AG10803 (cell line): ENCODE measurements at regions not wholly inside any gene's neighbourhood (a gene's known extent, or its start where the extent isn't known, plus 50 kb on each side); places are given as distances from the start of the nearest gene placed in this dataset.

Experiments
- DNase-seq: peaks from one replicate; pipeline ENCODE4 v3.0.0; 2010; ENCODE audit warnings: low read depth
- H3K4me3 ChIP-seq: 2 replicates; pipeline ENCODE4 v1.5.1; 2011; ENCODE audit warnings: mild to moderate bottlenecking, low read length, control low read depth
- CTCF ChIP-seq: conservative IDR thresholded peaks from 2 replicates; pipeline ENCODE4 v1.5.1; 2011; ENCODE audit warnings: mild to moderate bottlenecking, low read length, control low read depth, inconsistent platforms

- no peak overlapping the region for H3K4me3 ChIP-seq
- DNase-seq = no peak
- no peak for TF ChIP-seq CTCF
Measured at GRCh38 chr5:54885636-54886035, 99.8 kb downstream of the ESM1 start.

- no peak for DNase-seq
- peak overlapping the region; percentile 29 for H3K4me3 ChIP-seq
- no peak for TF ChIP-seq CTCF
Measured at GRCh38 chr5:54884195-54884536, 101.2 kb downstream of the ESM1 start.

DNA sequence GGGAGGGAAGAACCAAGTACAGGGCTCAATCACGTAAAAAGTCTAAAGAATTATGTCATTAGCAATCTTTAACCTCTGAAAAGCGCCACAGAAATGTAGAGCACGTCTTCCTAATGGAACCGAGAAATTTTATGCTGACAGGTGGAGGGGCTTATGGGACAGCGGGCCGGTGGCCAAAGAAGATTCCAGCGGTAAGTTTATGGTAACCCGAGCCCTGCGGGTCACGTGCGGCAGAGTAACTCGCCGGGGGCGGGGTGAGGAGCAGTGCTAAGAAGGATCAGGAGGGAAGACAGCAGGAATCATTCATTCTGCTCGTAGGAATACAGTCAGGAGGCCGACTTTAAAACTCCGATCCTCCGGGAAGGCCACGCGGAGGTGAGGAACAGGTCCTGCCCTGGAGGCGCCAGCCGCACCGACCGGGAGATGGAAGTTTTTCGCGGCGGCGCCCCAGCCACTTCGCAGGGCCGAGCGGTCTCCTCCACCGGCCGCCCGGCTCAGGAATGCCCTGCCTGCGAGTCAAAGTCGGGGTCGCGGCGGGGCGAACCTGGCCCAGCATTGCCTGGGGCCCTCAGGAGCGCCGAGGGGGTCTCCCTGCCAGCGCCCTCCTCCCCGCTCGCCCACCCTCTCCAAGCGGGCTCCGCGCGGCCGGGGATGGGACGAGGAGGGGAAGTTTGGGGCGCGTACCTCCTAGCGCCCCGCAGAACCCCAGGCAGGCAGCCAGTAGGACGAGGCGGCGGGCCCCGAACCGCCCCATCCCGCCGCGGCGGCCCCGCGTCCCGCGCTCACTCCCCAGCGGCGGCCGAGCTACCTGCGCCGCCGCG is 101.8 kb downstream of the ESM1 start:
- TF ChIP-seq CTCF = no peak
- H3K4me3 ChIP-seq = peak overlapping the region; percentile 58
- peak; percentile 52 for DNase-seq

GRCh38 chr5:54882841-54883240 is 102.6 kb downstream of the ESM1 start:
- H3K4me3 ChIP-seq = no peak overlapping the region; the same call in 1 of the 2 replicates
- no peak for DNase-seq
- no peak for TF ChIP-seq CTCF

GRCh38 chr5:54882101-54882500 is 103.3 kb downstream of the ESM1 start:
- TF ChIP-seq CTCF = no peak
- DNase-seq = no peak
- no peak overlapping the region for H3K4me3 ChIP-seq

DNA sequence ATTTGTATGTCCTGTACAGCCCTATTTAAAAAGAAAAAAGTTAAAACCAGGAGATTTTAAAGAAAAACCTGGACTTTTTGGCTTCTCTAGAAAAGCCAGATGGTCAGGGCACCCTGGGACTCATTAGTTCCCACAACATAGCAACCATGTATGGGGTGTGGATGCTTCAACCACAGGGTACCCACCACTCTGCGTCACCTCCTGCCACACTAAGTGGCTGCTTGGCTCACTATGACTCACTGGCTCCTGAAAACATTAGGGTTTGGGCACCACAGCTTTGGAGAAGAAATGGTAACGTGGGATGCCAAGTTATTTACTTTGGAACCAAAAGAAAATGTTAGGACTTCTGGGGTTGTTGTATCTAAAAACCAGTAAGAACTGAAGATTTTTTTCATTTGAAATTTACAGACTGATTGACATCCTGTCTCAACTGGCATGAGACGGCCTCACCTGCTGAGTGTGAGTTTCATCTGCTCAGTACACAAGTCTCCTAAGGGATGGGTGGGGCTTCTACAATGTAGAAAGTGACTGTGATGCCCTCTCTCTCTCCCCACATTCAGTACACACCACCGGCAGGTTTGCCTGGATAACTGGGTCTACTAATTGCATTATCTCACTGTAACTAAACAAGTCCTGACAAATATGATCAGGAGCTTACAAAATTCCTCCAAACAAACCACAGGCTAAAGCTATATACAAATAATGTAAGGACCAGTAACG is 103.9 kb downstream of the ESM1 start:
- DNase-seq = no peak
- no peak overlapping the region for H3K4me3 ChIP-seq
- TF ChIP-seq CTCF = no peak

DNA sequence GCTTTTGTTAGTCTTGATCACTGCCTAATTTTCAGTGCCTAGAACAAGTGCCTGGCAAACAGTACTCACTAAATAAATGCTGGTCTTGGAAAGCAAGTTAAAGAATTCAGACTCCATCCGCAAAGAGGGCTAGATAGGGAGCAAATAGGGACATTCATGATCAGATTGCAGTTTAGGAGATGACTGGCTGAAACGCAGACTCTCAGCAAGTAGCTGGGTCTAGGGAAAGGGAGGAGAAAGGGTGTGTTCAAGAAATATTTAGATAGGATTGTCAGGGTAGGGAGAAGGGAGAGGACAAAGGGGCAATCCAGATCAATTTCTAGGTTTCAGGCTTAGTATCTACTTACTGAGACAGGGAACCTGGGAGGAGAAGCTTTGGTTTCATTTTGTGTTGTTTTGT is 108.4 kb downstream of the ESM1 start:
- DNase-seq = no peak
- no peak overlapping the region for H3K4me3 ChIP-seq
- TF ChIP-seq CTCF = no peak
